CD4-positive, alpha-beta T cell treated with Interleukin-6 for 4 hours (primary cell): ENCODE measurements at regions not wholly inside any gene's neighbourhood (a gene's known extent, or its start where the extent isn't known, plus 50 kb on each side); places are given as distances from the start of the nearest gene placed in this dataset.
"Not testable (repeated sequence)": the region's sequence is repeated elsewhere in the genome, so short reads cannot be mapped to it uniquely, and the experiment has no call there.

Experiments used
- DNase-seq: peaks from one replicate; pipeline ENCODE4 v3.0.0-alpha.2; 2020; ENCODE audit warnings: mixed read lengths

DNA sequence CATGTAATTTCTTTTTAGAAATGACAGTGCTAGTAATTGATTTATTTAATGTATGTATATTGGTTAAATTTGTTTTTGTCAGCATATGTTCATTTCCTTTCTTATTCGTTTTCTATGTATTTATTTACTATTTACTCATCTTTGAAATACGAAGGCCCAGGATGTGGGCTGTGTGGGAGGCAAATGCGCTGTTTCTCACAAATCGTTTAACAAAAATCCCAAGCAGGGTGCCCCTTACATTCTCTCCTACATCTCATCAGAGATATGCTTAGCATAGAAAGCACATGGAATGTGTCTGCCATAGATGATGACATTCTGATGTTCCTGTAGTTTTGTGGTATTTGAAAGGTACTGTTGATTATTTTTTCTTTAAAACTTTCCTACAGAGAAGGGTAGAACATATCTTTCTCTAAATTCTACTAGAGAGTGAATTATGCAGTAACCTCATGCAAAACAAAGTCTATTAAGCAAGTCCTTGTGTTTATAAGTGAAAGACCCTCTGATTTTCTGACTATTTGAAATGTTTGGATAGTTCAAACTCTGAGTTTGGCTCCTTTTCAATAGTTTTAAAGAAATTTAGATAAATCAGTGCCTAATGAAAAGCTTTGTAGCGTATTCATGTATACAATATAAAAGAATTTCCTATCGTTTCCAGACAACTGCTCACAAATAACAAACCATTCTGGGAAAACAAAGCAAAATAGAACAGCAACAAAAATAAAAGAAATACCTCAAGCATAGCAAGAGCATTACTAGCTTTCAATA, 111.1 kb upstream of the VGLL3 start:
- DNase-seq, result no peak

DNA sequence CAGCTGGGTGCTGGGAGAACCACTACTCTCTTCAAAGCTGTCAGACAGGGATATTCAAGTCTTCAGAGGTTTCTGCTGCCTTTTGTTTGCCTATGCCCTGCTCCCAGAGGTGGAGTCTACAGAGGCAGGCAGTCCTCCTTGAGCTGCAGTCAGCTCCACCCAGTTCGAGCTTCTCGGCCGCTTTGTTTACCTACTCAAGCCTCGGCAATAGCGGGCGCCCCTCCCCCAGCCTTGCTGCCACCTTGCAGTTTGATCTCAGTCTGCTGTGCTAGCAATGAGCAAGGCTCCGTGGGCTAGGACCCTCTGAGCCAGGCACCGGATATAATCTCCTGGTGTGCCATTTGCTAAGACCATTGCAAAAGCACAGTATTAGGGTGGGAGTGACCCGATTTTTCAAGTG, 106.8 kb upstream of the VGLL3 start:
- DNase-seq, result not testable (repeated sequence)

DNA sequence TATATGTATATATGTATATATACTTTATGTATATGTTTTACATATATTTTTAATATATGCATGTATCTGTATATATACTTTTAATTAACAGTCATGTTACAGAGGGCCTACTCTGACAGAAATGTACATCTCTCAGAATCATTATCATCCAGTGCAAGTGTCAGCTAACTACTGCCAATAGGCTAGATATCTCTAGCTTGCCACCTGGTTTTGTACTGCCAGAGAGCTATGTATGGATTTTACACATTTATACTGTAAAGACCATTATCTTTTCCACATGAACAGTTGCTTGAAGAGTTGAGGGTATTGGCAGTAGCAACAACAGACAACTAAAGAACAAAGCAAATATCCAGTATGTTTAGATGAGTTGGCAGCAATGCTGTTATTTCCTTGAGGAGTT, 99.7 kb upstream of the VGLL3 start:
- DNase-seq, result no peak

DNA sequence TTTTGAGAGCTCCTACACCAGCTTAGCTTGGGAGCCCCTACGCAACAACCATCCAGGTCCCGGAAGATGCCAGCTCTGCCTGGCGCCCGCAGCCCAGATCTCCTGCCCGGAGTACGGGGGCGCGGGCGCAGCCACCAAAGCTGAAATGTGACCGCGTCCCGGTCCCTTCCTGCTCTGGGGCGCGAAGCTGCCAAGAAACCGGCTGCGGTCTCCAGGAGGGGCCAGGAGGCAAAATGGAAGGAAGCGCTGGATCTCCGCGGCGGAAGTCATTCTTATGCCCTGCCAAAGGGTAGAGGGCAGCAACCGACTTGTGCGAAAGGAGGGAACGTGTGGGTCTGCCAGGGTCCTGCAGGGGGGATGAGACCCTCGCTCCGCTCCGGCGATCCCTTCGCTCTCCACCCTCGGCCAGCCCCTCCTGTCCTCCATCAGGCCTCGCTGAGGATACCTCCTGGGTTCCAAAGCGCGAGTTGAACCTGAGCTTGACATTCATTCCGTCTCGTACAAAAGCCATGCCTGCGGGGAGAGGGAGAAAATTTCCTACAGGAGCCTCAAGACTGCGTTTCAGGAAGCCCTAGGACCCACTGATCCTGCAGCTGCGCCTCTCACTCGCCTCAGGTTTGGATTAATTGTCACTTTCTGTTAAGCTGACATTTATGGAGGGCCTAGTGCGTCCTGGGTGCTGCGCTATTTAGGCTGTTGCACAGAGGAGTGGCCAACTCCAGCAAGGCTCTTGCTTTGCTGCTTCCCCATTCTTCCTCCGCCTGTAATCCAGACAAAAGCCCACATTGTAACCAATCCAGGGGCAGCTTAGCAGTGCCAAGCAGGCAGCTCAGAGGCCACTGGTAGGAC, 98.3 kb upstream of the VGLL3 start:
- DNase-seq, result no peak

DNA sequence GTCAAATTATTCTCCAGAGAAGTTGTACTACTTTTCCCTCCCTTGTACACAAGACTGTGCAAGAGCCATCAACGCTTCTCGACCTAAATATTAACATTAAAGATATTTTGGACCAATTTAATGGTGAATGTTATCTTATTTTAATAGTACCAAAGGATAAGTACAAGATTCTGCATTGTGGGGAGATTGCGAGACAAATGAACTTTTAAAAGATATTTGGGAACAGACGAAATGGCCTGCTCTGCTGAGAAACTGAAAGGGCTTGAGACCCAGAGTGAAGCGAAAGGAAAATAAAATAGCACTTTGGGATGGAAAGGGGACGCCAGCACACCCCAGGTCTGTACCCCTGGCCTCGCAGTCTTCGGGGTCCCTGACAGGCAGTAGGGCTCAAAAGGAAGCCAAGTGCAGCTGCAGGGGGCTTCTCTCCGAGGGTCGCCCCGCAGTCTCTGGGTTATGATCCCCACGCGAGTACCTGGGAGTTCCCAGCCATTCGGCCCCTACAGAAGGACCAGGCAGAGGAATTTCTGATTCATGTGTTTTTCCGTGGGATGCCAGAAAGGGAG, 97.6 kb upstream of the VGLL3 start:
- no peak for DNase-seq

DNA sequence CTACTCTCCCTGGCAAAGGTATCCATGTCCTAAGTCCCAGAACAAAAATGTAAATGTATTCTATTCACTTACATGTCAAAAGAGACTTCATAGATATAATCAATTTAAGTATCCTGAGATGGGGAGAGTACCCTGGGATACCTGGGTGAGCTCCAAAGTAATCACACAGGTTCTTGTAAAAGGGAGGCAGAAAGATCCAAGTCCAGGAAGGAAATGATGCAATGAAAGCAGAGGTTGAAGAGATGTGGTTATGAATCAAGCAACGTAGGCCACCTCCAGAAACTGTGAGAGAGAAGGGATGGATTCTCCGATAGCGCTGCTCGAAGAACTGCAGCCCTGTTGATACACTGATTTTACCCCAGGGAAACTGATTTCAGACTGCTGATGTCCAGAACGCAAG, 93.9 kb upstream of the VGLL3 start:
- no peak for DNase-seq

DNA sequence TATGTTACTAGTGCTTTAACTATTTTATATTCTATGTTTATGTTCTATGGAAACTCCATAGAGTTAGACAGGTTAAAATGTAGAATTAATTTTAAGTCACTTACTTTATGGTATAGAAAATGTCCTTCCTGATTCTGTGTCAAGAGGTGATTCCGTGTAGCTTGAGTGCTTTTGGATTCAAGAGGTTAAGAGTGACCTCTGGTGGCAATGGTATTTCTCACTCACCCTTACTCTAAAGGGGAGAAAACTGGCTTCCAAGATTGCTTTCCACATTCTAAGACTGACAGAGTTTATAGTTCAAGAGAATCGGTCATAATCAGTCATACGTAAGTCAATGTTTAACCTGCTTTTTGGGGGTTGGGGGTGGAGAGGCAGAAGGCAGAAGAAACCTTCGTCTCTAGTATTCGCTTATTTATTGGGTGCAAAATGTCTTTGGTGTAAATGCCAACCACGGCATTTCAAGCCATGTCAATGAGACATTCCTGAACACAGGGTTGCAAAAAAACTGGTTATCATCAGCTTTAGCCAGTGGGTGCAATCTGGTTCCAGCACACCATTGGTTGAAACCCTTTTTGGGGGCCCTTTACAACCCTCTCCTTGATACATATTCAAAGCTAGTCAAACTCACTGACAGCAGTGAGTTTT, 92.0 kb upstream of the VGLL3 start:
- DNase-seq, result no peak

DNA sequence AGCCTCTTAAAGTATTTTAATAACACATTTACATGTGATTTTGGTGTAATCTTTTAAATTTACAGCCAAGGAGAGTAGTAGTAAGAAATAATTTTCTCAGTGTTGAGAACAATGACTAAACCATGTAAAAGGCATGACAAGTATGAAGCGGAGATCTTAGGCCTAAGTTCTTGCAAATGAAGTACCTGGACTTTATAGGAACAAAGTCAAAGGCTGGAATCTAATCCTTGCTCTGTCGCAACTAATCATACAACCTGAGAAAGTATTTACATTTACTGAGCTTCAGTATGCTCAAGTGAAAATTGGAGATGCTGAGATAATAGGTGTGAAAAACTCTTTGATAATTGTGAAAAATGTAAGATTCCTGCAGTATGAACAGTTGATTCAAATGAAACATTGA, 86.4 kb upstream of the VGLL3 start:
- no peak for DNase-seq

DNA sequence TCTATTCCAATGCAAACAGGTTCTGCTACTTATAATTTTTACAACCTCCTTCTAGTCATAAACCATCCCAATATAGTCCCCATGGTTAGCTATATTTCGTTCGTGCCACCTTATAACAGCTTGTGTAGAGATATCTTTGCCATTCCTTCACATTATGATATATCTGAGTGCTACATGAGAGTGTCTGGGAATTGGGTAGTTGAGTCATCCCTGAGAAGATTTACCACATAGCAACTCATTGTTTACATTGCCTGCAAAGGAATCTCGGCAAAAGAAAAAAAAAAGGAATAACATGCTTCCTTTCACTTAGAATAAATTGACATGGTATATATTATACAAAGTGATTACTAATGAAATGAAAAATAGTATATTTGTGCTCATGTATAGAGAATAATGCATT, 86.0 kb upstream of the VGLL3 start:
- DNase-seq, result no peak

DNA sequence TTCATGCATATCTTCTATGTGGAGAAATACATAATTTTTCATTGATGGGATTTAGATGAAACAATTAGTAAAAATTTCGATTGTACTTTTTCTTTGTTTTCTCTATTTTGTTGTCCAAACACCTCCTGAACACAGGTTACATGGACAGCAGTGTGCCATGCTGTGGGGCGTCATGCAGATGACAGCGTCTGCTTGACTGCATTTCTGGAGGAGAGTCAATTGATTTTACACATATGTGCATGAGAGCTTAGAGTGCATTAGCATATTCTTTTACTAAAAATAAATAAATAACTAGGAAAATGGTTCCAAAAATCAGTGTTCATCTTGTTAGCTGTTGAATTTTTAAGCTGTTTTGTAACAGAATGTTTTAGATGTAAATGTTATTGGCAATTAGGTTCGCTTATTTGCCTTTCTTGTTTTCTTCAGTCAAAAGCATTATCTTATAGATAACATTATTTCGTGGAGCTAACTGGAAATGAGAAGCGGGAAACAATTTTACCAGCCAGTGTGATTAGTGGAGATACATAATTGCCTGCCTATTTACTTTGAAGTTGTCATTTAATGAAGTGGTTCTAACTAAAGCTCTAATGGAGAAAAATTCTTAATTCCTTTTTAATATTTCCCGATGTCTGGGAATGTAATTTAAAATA, 82.7 kb upstream of the VGLL3 start:
- DNase-seq, result no peak

DNA sequence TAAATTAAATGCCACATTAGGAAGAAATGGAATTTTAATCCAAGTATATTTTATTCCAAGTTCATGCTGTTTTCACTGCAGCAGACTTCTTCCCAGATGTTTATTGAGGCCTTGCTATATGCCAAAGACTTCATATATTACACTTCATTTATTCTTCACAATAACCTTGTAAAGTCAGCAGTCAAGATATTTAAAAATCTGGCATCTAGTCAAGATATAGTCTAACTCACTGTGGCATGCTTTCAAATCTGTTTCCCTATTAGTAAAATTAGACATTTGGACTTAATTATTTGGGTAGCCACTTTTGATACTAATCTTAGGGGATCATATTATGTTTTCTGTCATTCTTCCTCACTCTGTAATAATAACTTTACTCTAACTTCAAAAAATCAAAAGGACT, 81.5 kb upstream of the VGLL3 start:
- DNase-seq, result no peak

DNA sequence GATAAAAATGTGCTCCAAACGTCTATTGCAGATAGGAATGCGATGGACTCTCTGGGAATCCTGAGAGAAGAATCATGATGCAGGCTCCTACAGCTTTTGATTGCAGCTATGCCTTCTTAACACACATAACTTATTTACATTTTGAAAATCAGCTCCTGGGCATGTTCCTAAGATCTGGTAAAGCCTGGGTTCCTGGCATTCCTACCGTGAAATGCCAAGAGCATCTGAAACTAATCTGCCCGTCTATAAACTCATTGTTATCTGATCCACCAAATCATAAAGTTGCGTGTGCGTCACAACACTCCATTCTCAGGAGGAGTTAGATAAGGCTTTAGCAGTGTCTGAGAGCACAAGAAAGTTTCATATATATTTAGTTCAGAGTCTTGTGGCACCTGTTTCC, 79.0 kb upstream of the VGLL3 start:
- DNase-seq, result no peak

DNA sequence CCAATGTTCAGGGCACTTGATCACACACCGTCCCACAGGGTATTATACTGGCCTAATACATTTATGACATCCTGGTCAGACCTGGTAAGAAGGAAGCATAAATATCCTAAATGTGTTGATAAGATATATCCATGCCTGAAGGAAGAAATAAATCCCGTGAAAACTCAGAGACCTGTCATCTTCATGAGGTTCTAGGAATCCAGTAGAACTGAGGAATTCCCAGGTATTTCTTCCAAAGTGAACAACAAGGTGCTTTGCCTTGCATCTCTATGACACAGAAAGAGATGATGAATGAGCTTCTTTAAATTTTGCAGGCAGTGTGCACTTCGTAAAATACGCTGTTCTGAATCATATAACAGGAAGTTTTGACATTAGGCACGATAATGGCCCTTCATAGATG, 78.1 kb upstream of the VGLL3 start:
- DNase-seq, result no peak

DNA sequence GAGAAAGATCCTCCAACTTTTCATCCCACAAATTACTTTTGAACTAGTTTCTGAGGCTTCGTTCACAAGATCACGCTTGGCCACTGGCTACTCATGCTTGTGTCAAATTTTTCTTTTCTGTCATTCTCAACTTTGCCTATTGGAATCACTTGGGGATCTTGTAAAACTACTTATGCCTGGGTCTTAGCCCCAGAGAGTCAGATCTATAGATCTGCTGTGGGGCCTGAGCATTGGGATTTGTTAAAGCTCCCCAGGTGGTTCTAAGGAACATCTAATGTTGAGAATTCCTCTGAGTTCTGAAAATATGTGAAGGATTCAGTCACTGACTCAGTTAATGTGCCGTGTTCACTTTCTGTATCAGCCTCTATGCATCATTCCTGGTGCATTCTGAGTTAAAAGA, 71.7 kb upstream of the VGLL3 start:
- no peak for DNase-seq

DNA sequence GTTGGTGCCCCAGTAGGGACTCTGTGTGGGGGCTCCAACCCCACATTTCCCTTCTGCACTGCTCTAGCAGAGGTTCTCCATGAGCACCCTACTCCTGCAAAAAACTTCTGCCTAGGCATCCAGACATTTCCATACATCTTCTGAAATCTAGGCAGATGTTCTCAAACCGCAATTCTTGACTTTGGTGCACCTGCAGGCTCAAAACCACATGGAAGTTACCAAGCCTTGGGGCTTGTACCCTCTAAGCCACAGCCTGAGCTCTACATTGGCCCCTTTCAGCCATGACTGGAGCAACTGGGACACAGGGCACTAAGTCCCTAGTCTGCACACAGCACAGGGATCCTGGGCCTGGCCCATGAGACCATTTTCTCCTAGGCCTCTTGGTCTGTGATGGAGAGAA, 66.5 kb upstream of the VGLL3 start:
- no peak for DNase-seq

DNA sequence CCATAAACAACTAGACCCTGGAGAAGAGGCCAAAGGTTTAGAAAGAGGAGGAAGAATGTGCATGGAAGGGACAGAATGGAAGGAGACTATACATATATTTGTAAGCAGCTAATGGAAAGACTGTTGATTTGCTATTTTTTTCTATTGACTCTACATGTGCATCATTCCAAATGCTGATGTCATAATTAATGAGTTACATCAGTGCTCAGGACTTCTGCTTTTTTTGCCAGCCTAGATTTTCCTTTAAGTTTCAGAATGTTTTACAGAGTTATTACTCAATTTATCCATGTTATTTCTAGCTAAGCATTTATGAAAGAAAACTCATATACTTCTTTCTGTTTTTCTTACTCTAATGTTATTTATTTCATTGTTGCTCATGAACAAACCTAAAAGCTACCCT, 62.6 kb upstream of the VGLL3 start:
- DNase-seq, result no peak

DNA sequence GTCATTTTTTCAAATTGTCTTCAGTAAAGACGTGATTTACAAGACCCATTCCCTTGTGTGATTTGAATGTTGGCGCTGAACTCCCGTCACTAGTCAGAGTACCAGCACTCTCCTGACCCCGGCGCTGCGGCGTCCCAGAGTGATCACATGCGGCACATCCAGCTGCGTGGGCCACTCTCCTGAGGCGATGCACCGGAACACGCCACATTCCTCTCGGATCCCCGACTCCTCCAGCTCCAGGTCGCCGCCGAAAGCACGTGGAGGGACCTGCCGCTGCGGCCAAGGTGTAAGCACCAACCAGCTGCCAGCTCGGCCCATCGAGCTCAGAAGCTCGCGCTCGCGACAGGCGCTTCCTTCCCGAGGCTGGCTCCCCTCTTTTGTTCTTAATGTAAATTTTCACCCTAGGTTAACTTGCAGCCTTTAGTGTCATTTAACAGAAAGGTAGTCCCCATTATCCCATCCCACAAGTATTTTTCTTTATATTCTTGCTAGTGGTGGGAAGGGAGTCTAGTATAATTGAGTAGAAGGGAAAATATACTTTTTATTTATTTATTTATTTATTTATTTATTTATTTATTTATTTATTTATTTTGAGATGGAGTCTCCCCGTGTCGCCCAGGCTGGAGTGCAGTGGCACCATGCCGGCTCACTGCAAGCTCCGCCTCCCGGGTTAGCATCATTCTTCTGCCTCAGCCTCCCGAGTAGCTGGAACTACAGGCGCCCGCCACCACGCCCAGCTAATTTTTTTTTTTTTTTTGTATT, 61.7 kb upstream of the VGLL3 start:
- DNase-seq, result no peak

DNA sequence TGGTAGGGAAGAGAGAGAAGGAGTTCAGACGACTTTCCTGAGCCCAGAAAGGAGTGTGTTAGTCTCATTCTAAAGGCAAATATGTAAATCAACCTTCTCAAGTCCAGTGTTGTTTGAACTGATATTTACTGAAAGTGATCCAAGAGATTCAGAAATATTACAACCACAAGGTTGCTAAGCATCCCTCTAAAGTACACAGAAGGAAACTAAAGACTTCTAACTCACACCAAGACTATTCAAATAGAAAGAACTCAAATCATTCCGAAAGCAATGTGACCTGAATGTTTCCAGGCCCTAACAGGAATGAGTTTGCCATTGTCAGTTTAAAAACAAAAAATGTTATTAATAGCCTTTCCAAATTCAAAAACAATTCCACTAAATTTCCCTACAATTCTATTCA, 56.9 kb upstream of the VGLL3 start:
- DNase-seq, result no peak

DNA sequence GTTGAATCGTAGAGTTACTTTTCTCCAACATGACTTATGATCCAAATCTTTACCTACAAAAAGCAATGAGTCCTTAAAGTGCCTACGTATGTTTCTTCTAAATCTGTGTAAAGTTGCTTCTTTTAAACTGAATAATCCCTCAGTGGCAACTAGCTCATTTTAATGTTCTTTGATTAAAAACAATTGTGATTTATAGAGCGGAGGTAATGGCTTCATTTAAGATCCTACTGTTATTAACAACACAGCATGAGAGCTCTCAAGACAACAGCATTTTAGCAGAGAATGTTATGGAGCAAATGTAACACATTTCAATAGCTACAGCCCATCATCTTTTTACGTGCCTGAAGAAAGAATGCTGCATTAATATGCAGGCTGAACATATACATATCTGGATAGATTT, 55.3 kb upstream of the VGLL3 start:
- DNase-seq, result no peak

DNA sequence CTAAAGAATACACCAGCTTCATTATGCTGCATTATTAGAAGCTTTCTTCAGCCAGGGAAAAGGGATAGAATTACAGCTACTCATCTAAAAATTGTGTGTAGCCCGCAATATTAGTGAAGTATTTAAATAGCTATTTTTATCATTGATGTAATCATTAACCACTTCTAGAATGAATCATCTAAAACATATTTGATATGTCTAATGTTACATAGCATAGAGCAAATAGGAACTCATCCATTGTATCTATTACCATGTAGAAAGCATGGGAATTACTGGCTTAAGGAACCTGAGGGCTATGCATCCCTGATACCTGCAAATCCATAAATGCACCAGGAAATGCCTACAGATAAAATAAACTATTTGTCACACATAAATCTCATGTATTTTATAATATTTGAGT, 54.5 kb upstream of the VGLL3 start:
- no peak for DNase-seq

DNA sequence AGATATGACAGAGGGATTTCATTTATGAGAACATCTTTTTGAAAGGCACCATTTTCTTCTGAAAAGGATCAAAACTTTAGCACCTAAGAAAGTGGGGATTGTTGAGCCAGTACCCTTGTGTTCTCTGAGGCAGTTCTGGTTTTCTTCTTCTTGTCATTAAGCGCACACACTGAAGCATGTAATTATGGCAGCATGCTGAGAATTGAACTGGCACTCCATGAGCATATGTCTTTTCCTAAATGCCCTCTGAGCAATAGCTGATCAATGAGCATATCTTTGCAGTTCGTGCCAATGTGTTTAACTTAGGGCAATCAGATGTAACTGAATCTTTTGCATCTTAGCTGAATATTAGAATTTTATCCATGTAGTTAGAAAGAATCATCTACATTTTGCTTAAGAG, 53.9 kb upstream of the VGLL3 start:
- DNase-seq, result no peak

DNA sequence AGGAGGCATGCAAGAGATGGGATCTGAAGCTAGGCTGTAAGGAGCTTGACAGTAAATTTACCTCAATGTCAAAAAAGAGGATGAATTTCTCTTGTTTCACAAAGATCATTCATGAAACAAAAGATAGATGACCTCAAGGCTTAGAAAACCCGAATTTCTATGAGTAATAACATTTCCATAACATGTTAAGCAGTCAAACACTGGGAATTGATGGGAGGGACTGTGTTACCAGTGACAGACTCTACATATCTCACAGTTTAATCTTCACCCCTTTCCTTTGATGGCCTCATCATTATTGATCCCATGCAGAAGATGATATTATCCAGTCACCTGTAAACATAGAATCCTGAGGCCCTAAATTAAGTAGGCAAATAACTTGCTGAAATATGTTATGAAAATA, 53.5 kb upstream of the VGLL3 start:
- DNase-seq, result no peak
